ENCODE measurements at regions not wholly inside any gene's neighbourhood (a gene's known extent, or its start where the extent isn't known, plus 50 kb on each side); places are given as distances from the start of the nearest gene placed in this dataset.

DNA sequence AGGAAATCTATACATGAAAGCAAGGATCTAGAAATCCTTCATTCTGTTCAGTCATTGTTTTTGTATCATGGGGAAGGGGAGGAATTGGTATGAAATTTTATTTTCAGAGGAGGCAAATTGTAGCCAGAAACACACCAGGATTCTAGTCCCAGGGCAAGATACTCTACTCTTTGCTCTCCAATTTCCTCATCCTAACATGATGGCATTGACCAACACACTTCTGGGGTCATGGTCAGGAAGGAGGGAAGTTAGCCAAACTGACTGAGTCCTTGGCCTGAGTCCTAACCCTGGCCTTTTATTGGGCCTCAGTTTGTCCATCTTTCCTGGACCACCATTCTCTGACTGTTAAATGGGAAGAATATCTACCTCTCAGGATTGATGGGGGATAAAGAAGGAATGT, 65.5 kb downstream of the BBS10 start:
- TF ChIP-seq EZH2 (IDR thresholded peaks at IDR 0.05; ENCODE audit: borderline replicate concordance, insufficient read depth, low read length, poor library complexity, severe bottlenecking) (no peak), POLR2AphosphoS5 (IDR thresholded peaks at IDR 0.05) (no peak), EP300 (conservative IDR thresholded peaks at IDR 0.05; ENCODE audit: poor library complexity, severe bottlenecking) (no peak), CTCF (IDR thresholded peaks at IDR 0.05; ENCODE audit: poor library complexity, severe bottlenecking) (no peak), SMC3 (conservative IDR thresholded peaks at IDR 0.05; ENCODE audit: poor library complexity) (no peak), TAF1 (IDR thresholded peaks at IDR 0.05; ENCODE audit: low read depth) (no peak), MXI1 (conservative IDR thresholded peaks at IDR 0.05; ENCODE audit: poor library complexity, severe bottlenecking) (no peak), REST (IDR thresholded peaks at IDR 0.05; ENCODE audit: borderline replicate concordance) (no peak), RAD21 (conservative IDR thresholded peaks at IDR 0.05) (no peak)
- no peak overlapping the region for H3K9ac ChIP-seq (ENCODE audit: low read length)
- H2AFZ ChIP-seq (ENCODE audit: low read depth, low read length), result no peak overlapping the region
- no peaks in the 10 kb centered on the region for H3K9me2 ChIP-seq (ENCODE audit: insufficient read depth, low read length)
- H3K4me3 ChIP-seq (ENCODE audit: low read length), result no peak overlapping the region
- no peaks in the 10 kb centered on the region for H3K36me3 ChIP-seq (ENCODE audit: insufficient read depth, low read length)
- no peaks in the 10 kb centered on the region for H3K27me3 ChIP-seq (ENCODE audit: insufficient read depth, low read depth, low read length)
- no peaks in the 10 kb centered on the region for H3K9me3 ChIP-seq (ENCODE audit: low read length)
- no peaks in the 10 kb centered on the region for H4K20me1 ChIP-seq (ENCODE audit: insufficient read depth)
- H3K79me2 ChIP-seq (replicated peaks; ENCODE audit: insufficient read depth, low read length), result no peaks in the 10 kb centered on the region
- no peak overlapping the region for H3K4me2 ChIP-seq (ENCODE audit: low read length)
- H3F3A ChIP-seq (ENCODE audit: insufficient read depth, low read length, poor library complexity, severe bottlenecking), result no peaks in the 10 kb centered on the region
- H3K27ac ChIP-seq (ENCODE audit: low read length), result no peak overlapping the region

DNA sequence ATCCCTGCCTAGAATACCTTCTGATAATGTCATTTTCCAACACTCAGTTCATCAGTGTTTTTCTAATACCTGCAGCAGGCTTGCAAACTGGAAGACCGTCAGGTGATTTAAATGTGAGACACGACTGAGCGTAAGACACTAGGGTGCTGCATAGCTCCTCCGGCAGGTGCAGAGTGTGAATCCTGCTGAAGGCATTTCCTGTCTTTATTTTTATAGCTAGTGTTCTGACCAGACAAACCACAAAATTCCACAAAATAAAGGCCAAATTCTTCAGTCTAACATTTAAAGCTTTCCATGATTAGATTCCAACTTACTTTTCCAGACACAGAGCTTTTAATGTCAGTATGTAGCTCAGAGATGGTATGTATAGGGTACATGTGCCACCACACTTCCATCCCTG, 70.7 kb downstream of the BBS10 start:
- H3K9me2 ChIP-seq (ENCODE audit: insufficient read depth, low read length), result no peaks in the 10 kb centered on the region
- no peak overlapping the region for H3K9ac ChIP-seq (ENCODE audit: low read length)
- TF ChIP-seq EP300 (conservative IDR thresholded peaks at IDR 0.05; ENCODE audit: poor library complexity, severe bottlenecking) (no peak), EZH2 (IDR thresholded peaks at IDR 0.05; ENCODE audit: borderline replicate concordance, insufficient read depth, low read length, poor library complexity, severe bottlenecking) (no peak), REST (IDR thresholded peaks at IDR 0.05; ENCODE audit: borderline replicate concordance) (no peak), MXI1 (conservative IDR thresholded peaks at IDR 0.05; ENCODE audit: poor library complexity, severe bottlenecking) (no peak), SMC3 (conservative IDR thresholded peaks at IDR 0.05; ENCODE audit: poor library complexity) (no peak), CTCF (IDR thresholded peaks at IDR 0.05; ENCODE audit: poor library complexity, severe bottlenecking) (no peak), RAD21 (conservative IDR thresholded peaks at IDR 0.05) (no peak), POLR2AphosphoS5 (IDR thresholded peaks at IDR 0.05) (no peak), TAF1 (IDR thresholded peaks at IDR 0.05; ENCODE audit: low read depth) (no peak)
- H3K9me3 ChIP-seq (ENCODE audit: low read length), result no peaks in the 10 kb centered on the region
- H3K4me3 ChIP-seq (ENCODE audit: low read length), result no peak overlapping the region
- no peaks in the 10 kb centered on the region for H4K20me1 ChIP-seq (ENCODE audit: insufficient read depth)
- H2AFZ ChIP-seq (ENCODE audit: low read depth, low read length), result no peak overlapping the region
- H3K27ac ChIP-seq (ENCODE audit: low read length), result no peak overlapping the region
- H3K4me2 ChIP-seq (ENCODE audit: low read length), result no peak overlapping the region
- no peaks in the 10 kb centered on the region for H3K36me3 ChIP-seq (ENCODE audit: insufficient read depth, low read length)
- no peaks in the 10 kb centered on the region for H3F3A ChIP-seq (ENCODE audit: insufficient read depth, low read length, poor library complexity, severe bottlenecking)
- no peaks in the 10 kb centered on the region for H3K27me3 ChIP-seq (ENCODE audit: insufficient read depth, low read depth, low read length)
- no peaks in the 10 kb centered on the region for H3K79me2 ChIP-seq (replicated peaks; ENCODE audit: insufficient read depth, low read length)

Measured in neural cell (in vitro differentiated cells).